HG03469 (cell line): ENCODE measurements at regions not wholly inside any gene's neighbourhood (a gene's known extent, or its start where the extent isn't known, plus 50 kb on each side); places are given as distances from the start of the nearest gene placed in this dataset.

ENCODE experiments used
- ATAC-seq: cut with Tn5 transposase; IDR thresholded peaks from one replicate; pipeline ENCODE4 v1.9.1; 2021; ENCODE audit warnings: mild to moderate bottlenecking, moderate library complexity, moderate number of reproducible peaks; ENCODE audit not compliant: unreplicated experiment

GRCh38 chr20:40191573-40191972 lies 497.5 kb downstream of the MAFB start:
- ATAC-seq: no peak

GRCh38 chr20:40189621-40190020 lies 499.4 kb downstream of the MAFB start:
- ATAC-seq: no peak

- ATAC-seq: no peak
Observed at GRCh38 chr20:40188319-40188718, 500.7 kb downstream of the MAFB start.

DNA sequence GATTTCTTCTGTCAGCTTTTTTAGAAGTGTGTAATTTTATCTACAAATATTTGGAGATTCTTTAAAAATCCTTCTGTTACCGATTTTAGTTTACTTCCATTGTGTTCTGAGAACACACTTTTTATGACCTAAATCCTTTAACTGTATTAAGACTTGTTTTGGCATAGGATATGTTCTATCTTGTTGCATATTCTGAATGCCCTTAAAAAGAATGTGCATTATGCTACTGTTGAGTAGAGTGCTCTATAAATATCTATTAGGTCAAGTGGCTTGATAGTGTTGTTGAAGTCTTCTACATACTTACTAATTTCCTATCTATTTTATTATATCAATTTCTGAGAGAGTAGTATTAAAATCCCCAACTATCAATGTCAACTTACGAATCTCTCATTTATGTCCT lies 502.2 kb downstream of the MAFB start:
- no peak for ATAC-seq

DNA sequence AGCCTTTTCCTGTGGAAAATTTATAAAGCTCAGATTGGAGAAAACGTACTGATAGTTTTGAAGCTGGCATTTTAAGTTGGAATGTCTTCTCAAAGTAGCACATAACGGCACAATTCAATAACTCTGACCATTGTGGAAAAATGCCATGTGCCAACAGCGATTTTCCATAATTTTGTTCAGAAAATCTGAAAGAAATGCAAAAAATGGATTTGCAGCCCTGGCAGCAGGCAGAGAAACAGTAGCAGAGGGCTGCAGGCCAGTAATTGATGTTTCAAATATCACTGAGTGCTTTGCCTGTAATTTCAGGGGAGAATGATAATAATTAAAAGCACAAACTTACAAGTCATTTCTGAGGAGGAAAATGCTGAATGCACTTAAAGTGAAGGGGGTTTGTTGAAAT lies 507.4 kb downstream of the MAFB start:
- ATAC-seq: no peak

- no peak for ATAC-seq
Observed at GRCh38 chr20:40176098-40176841, 512.8 kb downstream of the MAFB start.

- no peak for ATAC-seq
Observed at GRCh38 chr20:40175296-40175695, 513.7 kb downstream of the MAFB start.

- ATAC-seq: no peak
Observed at GRCh38 chr20:40173872-40174271, 515.2 kb downstream of the MAFB start.

DNA sequence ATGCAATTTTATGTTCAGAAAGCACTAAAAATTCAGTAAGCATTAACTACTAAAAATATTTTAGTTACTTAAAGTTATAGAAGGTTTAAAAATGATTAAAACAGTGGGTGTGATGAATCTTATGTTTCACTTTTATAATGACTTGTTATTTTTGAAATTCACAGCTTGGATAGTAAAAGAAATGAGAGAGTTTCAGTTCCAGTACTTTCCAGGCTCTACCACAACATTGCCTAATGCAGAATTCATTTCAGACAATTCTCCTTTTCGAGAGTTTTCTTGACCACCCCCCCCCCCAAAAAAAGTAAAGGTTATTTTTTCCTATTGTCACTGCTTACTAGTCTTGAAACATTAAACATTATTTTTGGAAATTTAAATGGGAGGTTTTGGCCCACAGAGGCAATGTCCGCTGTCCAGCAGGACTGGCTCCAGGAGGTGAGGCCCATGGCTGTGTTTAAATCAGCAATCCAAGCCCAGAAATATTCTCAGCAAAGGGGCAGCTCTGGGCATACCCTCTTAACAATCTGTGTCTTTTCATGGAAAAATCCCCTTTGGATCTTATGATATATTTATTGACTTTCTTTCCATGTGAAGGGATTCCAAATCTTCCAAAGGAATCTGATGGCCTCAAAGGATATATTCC lies 519.9 kb downstream of the MAFB start:
- no peak for ATAC-seq

- ATAC-seq: no peak
Observed at GRCh38 chr20:40161391-40161790, 527.6 kb downstream of the MAFB start.

DNA sequence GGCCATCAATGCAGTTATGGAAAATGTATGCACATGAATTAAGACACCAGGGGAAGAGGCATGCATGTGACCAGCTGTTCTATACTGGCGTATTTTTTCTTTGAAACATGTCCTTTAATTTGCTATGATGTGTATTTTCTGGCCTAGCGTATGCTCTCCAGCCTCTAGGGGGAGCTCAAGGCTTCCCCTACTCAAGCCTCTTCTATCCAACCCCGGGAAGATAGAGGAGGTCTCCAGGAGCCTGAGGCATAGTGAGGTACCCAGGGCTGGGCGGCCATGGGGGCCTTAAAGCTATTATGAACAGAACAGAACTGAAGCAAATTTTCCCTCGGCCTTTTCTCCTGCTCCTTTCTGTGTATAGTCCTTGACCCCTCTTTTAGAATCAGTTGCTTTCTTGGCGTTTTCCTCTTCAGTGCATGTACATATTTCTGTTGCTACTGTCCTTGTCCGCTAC lies 528.9 kb downstream of the MAFB start:
- ATAC-seq: no peak

- ATAC-seq: no peak
Observed at GRCh38 chr20:40159276-40159675, 529.8 kb downstream of the MAFB start.

GRCh38 chr20:40156600-40157317 lies 532.3 kb downstream of the MAFB start:
- peak; percentile 86 for ATAC-seq

DNA sequence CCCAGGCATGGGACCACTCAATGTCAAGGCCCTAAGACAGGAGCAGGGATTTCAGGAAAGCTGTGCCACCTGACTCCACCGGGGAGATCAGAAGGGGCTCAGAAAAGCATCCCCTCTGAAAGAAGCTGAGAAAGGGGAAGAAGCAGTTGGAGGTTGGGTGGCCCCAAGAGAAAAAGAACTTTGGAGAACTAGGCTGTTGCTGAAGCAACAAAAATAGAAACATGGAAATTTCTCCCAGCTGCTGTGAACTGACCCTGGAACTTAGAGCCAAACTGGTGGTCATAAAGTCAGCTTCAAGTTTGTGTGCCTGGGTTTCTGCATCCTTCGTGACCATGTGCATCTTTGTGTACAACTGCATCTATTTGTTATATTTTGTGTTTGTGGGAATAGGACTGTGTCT lies 534.5 kb downstream of the MAFB start:
- no peak for ATAC-seq

GRCh38 chr20:40148886-40149285 lies 540.1 kb downstream of the MAFB start:
- ATAC-seq: no peak

GRCh38 chr20:40146071-40146470 lies 543.0 kb downstream of the MAFB start:
- no peak for ATAC-seq

DNA sequence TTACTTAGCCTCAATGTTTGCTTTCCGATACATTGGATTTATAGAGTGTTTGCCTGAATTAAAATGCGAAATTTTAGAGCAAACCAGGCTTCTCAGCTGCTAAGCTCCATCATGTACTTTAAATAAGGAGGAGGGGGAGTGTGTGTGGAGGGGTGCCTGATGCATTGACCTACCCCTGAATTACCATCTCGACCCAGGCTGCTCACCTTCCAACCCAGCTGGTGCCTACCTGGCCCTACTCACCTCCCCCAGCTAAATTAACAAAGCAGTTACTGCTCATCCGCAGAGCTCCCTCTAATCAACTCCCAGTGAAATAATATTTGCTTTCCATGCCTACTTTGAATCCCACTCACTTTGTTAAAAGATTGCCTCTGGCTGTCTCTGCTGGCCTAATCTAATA lies 544.5 kb downstream of the MAFB start:
- ATAC-seq: no peak

GRCh38 chr20:40134176-40134575 lies 554.9 kb downstream of the MAFB start:
- ATAC-seq: no peak

- no peak for ATAC-seq
Observed at GRCh38 chr20:40120827-40121226, 568.2 kb downstream of the MAFB start.

GRCh38 chr20:40111282-40111681 lies 577.8 kb downstream of the MAFB start:
- no peak for ATAC-seq

- ATAC-seq: no peak
Observed at GRCh38 chr20:40110311-40110831, 578.7 kb downstream of the MAFB start.

DNA sequence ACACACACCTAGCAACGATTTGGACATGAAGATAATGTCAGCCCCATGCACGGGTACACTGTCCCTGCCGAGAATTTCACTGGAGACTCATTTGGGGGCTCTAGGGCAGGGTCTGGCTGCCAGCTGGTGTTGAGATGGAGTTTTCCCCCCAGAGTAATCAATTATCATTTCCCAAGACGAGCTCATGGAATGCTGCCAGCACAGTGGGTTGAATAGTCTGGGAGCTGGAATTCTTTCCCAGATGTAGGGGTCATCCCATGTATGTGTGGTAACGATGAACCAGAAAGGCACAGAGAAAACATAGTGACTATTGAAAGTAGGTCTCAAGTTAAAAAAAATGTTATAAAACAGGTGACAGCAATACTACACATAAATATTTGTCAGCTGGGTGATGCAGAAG lies 579.9 kb downstream of the MAFB start:
- ATAC-seq: no peak
